Left lung (tissue), 4 donors: ENCODE measurements at regions not wholly inside any gene's neighbourhood (a gene's known extent, or its start where the extent isn't known, plus 50 kb on each side); places are given as distances from the start of the nearest gene placed in this dataset.

Experiments
- ATAC-seq: fragments of 200-7000 bp; cut with Tn5 transposase; one replicate; pipeline ENCODE4 v1.9.1; 2020; ENCODE audit warnings: moderate library complexity
- DNase-seq, 4 donors: peaks; one replicate each; pipeline ENCODE4 v3.0.0-alpha.2; 2013 to 2020
- H3K27ac ChIP-seq, 2 donors: fragments of 200-600 bp; sonication (generic) in 1 of 2; one replicate each; pipeline versions ENCODE4 v1.5.0 to v1.8.0; 2020 to 2021
- H3K27me3 ChIP-seq, 2 donors: fragments of 200-600 bp; sonication (generic) in 1 of 2; one replicate each; pipeline versions ENCODE4 v1.5.0 to v1.8.0; 2020 to 2021
- H3K36me3 ChIP-seq, 2 donors: fragments of 200-600 bp; sonication (generic) in 1 of 2; one replicate each; pipeline versions ENCODE4 v1.5.0 to v1.8.0; 2020 to 2021
- H3K4me1 ChIP-seq, 2 donors: fragments of 200-600 bp; one replicate each; pipeline ENCODE4 v1.8.0; 2021
- H3K4me3 ChIP-seq, 2 donors: fragments of 200-600 bp; sonication (generic) in 1 of 2; one replicate each; pipeline versions ENCODE4 v1.5.0 to v1.8.0; 2020 to 2021; ENCODE audit warnings: mild to moderate bottlenecking in 1 of 2
- H3K9me3 ChIP-seq, 2 donors: fragments of 200-600 bp; sonication (generic) in 1 of 2; one replicate each; pipeline versions ENCODE4 v1.5.0 to v1.8.0; 2020 to 2021
- CTCF ChIP-seq, 2 donors: fragments of 200-600 bp; sonication (generic) in 1 of 2; IDR thresholded peaks; one replicate each; pipeline versions ENCODE4 v1.5.0 to v1.8.0; 2021; ENCODE audit warnings: antibody characterized with exemption in 2 of 2
- intact Hi-C, 2 donors: fragments of 100-400 bp; cut with DNase I; formaldehyde crosslinking; loops; one replicate each; pipeline versions ENCODE4 v1.11.2 to v1.14.2; 2022
- donor health status: DM: no; HTN: yes; CAD: no.
- donor health status: DM: no; HTN: no; CAD: no.

GRCh38 chr7:142371586-142372377 lies 113.9 kb upstream of the PRSS58 start:
- intact Hi-C loops: no loop called here
- no peak for ATAC-seq
- Histone ChIP-seq H3K27me3 (no peaks in the 10 kb centered on the region), H3K27ac (no peak overlapping the region), H3K4me3 (no peak overlapping the region), H3K9me3 (peaks cover 0 to 14% of the 10 kb centered on the region in 2 donors), H3K4me1 (no peaks in the 10 kb centered on the region), H3K36me3 (no peaks in the 10 kb centered on the region)
- no peak for DNase-seq
- TF ChIP-seq CTCF (IDR thresholded peaks at IDR 0.05): no peak

- Histone ChIP-seq H3K4me3 (no peak overlapping the region), H3K9me3 (peaks cover 0 to 14% of the 10 kb centered on the region in 2 donors), H3K4me1 (no peaks in the 10 kb centered on the region), H3K27me3 (no peaks in the 10 kb centered on the region), H3K27ac (no peak overlapping the region), H3K36me3 (no peaks in the 10 kb centered on the region)
- DNase-seq: no peak
- TF ChIP-seq CTCF (IDR thresholded peaks at IDR 0.05): no peak
- no peak for ATAC-seq
- intact Hi-C loops: no loop called here
Measured at GRCh38 chr7:142365410-142365842, 107.6 kb upstream of the PRSS58 start.

- Histone ChIP-seq H3K27me3 (no peaks in the 10 kb centered on the region), H3K4me3 (no peak overlapping the region), H3K4me1 (no peaks in the 10 kb centered on the region), H3K27ac (no peak overlapping the region), H3K36me3 (no peaks in the 10 kb centered on the region), H3K9me3 (peaks cover 0 to 14% of the 10 kb centered on the region in 2 donors)
- DNase-seq (no peak), ATAC-seq (no peak)
- intact Hi-C loops: no loop called here
- TF ChIP-seq CTCF (IDR thresholded peaks at IDR 0.05): no peak
Measured at GRCh38 chr7:142364551-142364950, 106.7 kb upstream of the PRSS58 start.

- TF ChIP-seq CTCF (IDR thresholded peaks at IDR 0.05): no peak
Measured at GRCh38 chr7:142362349-142362748, 104.5 kb upstream of the PRSS58 start.

GRCh38 chr7:142359694-142360279 lies 101.9 kb upstream of the PRSS58 start:
- ATAC-seq (no peak), DNase-seq (no peak)
- no peak for TF ChIP-seq CTCF (IDR thresholded peaks at IDR 0.05)
- intact Hi-C loops: no loop called here
- Histone ChIP-seq H3K36me3 (no peaks in the 10 kb centered on the region), H3K4me3 (no peak overlapping the region), H3K4me1 (peaks cover 0 to 3% of the 10 kb centered on the region in 2 donors), H3K9me3 (no peaks in the 10 kb centered on the region), H3K27me3 (no peaks in the 10 kb centered on the region), H3K27ac (no peak overlapping the region)

More at GRCh38 chr7:142362349-142362748, 104.5 kb upstream of the PRSS58 start:
- no peaks in the 10 kb centered on the region for H3K27me3 ChIP-seq
- H3K9me3 ChIP-seq: peaks cover 0 to under 1% of the 10 kb centered on the region in 2 donors
- H3K4me3 ChIP-seq: no peak overlapping the region
- H3K36me3 ChIP-seq: no peaks in the 10 kb centered on the region
- H3K27ac ChIP-seq: no peak overlapping the region
- ATAC-seq (no peak), DNase-seq (no peak)
- intact Hi-C loops: no loop called here
- peaks cover 0 to 3% of the 10 kb centered on the region in 2 donors for H3K4me1 ChIP-seq
